HFFc6 (cell line): ENCODE measurements at regions not wholly inside any gene's neighbourhood (a gene's known extent, or its start where the extent isn't known, plus 50 kb on each side); places are given as distances from the start of the nearest gene placed in this dataset.
"Not testable (repeated sequence)": the region's sequence is repeated elsewhere in the genome, so short reads cannot be mapped to it uniquely, and the experiment has no call there.

ENCODE experiments used
- DNase-seq: peaks from one replicate; pipeline ENCODE4 v3.0.0-alpha.2; 2018
- H3K27ac Mint-ChIP-seq: 2 replicates; pipeline ENCODE4 v1.8.0; 2020; ENCODE audit warnings: mild to moderate bottlenecking, mixed read lengths
- H3K27me3 Mint-ChIP-seq: 2 replicates; pipeline ENCODE4 v1.8.0; 2021; ENCODE audit warnings: mild to moderate bottlenecking, moderate library complexity, mixed read lengths; ENCODE audit not compliant: insufficient read depth
- H3K36me3 Mint-ChIP-seq: 2 replicates; pipeline ENCODE4 v1.8.0; 2021; ENCODE audit warnings: low read depth, mixed read lengths
- H3K4me1 Mint-ChIP-seq: 2 replicates; pipeline ENCODE4 v1.8.0; 2020; ENCODE audit warnings: low read depth, mixed read lengths
- H3K4me3 Mint-ChIP-seq: 2 replicates; pipeline ENCODE4 v1.8.0; 2020; ENCODE audit warnings: mild to moderate bottlenecking, moderate library complexity, mixed read lengths
- H3K9me3 Mint-ChIP-seq: 2 replicates; pipeline ENCODE4 v1.8.0; 2020; ENCODE audit warnings: mild to moderate bottlenecking, mixed read lengths
- TF ChIP-seq, protein P1 (sequence below): fragments of 200-600 bp; sonication (generic); IDR thresholded peaks from 2 replicates; pipeline ENCODE4 v1.5.0; 2021; ENCODE audit warnings: antibody characterized with exemption, mild to moderate bottlenecking

DNA sequence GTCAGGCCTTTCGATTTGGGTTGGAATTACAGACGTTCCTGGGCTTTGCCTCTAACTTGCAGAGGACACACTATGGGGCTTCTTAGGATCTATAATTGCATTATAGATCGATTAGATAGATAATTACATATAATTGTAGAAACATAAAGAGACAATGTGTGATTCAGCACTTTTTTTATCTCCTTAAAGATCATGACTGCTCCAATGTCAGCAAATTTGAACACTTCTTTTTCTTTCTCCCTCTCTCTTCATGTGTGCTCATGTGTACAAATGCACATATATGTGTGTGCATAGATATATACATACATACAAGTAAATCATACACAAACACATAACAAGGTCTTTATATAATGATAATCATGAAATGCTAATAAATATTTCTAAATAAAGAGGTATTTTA lies 1261.2 kb upstream of the SLC39A10 start:
- no peak overlapping the region for H3K27ac Mint-ChIP-seq
- TF ChIP-seq, protein P1, sequence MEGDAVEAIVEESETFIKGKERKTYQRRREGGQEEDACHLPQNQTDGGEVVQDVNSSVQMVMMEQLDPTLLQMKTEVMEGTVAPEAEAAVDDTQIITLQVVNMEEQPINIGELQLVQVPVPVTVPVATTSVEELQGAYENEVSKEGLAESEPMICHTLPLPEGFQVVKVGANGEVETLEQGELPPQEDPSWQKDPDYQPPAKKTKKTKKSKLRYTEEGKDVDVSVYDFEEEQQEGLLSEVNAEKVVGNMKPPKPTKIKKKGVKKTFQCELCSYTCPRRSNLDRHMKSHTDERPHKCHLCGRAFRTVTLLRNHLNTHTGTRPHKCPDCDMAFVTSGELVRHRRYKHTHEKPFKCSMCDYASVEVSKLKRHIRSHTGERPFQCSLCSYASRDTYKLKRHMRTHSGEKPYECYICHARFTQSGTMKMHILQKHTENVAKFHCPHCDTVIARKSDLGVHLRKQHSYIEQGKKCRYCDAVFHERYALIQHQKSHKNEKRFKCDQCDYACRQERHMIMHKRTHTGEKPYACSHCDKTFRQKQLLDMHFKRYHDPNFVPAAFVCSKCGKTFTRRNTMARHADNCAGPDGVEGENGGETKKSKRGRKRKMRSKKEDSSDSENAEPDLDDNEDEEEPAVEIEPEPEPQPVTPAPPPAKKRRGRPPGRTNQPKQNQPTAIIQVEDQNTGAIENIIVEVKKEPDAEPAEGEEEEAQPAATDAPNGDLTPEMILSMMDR: no peak
- peaks cover 24% of the 10 kb centered on the region for H3K9me3 Mint-ChIP-seq
- no peaks in the 10 kb centered on the region for H3K36me3 Mint-ChIP-seq
- DNase-seq: no peak
- H3K4me3 Mint-ChIP-seq: no peak overlapping the region
- no peaks in the 10 kb centered on the region for H3K4me1 Mint-ChIP-seq
- no peaks in the 10 kb centered on the region for H3K27me3 Mint-ChIP-seq

DNA sequence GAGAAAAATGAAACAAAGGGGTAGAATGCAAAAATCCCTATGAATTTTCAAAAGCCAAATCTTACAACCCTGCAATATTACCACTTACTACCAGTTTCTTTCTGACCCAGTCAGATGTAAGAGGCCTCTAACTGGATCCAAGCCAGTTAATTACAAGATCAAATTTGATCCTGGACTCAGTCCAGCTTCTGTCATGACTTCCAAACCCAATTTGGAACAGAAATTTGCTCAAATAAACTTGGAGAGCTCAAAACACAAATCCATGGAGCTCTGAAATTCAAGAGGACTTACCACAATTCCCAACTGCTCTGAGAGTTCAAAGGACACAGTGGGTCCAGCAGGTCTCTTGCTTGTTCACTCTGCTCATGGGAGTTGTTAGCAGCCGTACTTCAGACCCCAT lies 1271.7 kb upstream of the SLC39A10 start:
- H3K36me3 Mint-ChIP-seq: no peaks in the 10 kb centered on the region; the same call in 1 of the 2 replicates

DNA sequence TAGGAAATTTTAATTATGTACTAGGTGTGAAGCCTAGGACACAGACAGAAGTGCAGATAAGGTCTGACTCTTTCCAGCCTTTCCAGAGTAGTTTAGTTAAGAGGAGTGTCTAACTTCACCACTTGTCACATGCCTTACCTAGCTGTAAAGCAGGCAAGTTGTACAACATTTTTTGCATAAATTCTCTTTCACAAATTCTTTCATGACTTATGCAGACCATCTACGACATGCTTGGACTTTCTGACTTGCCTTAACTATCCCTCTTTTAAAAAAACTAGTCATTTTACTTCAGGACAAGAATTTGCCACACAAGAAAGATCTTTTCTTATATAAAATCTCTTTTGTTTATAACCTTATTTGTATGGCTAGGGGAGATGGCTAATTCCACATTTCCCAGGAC lies 1273.6 kb upstream of the SLC39A10 start:
- DNase-seq: no peak
- Mint-ChIP-seq H3K9me3 (peaks cover 41% of the 10 kb centered on the region), H3K27ac (no peak overlapping the region), H3K27me3 (no peaks in the 10 kb centered on the region), H3K4me3 (no peak overlapping the region), H3K4me1 (no peaks in the 10 kb centered on the region), H3K36me3 (no peaks in the 10 kb centered on the region; the same call in 1 of the 2 replicates)
- TF ChIP-seq, protein P1: no peak

More for the DNA sequence above, 1271.7 kb upstream of the SLC39A10 start:
- no peak for DNase-seq
- TF ChIP-seq, protein P1: no peak
- Mint-ChIP-seq H3K4me3 (no peak overlapping the region), H3K4me1 (no peaks in the 10 kb centered on the region), H3K27me3 (no peaks in the 10 kb centered on the region), H3K9me3 (peaks cover 33% of the 10 kb centered on the region), H3K27ac (no peak overlapping the region)

DNA sequence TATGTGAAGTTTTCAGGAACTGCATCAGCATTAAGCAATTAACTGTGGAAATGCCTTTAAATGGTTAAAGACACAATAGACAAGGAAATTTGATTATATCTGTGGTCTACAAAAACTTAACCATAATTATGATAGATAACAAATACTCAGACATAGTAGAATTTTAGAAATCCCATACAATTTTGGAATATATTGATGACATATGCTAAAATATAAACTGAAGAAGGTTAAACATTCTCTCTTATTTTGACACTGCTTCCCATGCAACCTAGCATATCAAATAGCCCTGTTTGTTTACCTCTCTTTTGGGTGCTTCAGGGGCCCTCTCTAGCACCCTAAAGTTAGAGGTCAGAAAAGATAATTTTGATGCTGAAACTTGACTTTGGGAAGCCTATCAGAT lies 1274.8 kb upstream of the SLC39A10 start:
- Mint-ChIP-seq H3K27ac (no peak overlapping the region), H3K27me3 (no peaks in the 10 kb centered on the region), H3K4me1 (no peaks in the 10 kb centered on the region), H3K4me3 (no peak overlapping the region), H3K36me3 (no peaks in the 10 kb centered on the region; the same call in 1 of the 2 replicates), H3K9me3 (peaks cover 38% of the 10 kb centered on the region)
- DNase-seq: no peak
- TF ChIP-seq, protein P1: no peak

DNA sequence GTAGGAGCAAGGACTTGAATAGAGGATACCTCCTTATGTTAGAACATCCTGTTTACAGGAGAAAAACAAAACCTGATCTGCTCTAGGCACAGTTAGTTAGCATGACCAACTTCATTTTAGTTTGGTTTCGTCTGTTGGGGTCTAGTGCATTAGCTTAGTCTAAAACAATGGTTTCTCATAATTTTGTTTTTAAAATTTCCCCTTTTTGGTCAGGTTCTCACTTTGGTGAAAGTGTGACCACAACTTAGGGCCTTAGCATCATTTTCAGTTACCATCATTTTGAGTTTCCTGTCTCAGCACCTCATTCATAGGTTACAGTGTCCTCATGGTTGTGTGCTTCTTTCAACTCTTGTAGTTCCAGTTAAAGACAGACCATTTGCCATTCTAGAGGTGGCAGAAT lies 1277.0 kb upstream of the SLC39A10 start:
- Mint-ChIP-seq H3K27ac (no peak overlapping the region), H3K9me3 (peaks cover 44% of the 10 kb centered on the region), H3K27me3 (no peaks in the 10 kb centered on the region), H3K4me1 (no peaks in the 10 kb centered on the region), H3K4me3 (no peak overlapping the region), H3K36me3 (no peaks in the 10 kb centered on the region; the same call in 1 of the 2 replicates)
- DNase-seq: no peak
- TF ChIP-seq, protein P1: no peak

DNA sequence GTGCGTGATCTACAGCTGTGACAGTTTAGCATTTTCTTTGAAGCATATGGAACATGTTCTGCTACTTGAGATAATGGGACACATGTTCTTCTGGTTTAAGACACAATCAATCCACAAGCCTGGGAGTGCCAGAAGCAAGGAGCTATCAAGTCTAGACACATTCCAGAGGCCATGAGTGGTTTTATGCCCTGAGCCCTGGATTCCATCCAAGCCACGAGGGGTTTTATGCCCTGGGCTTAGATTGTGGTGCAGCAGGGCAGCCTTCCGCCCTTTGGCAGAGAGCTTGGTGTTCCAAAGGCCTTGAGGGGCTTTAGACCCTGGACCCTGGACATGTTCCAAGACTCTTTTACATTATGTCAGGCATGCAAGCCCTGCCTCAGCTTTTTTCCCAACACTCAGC lies 1289.6 kb upstream of the SLC39A10 start:
- H3K4me1 Mint-ChIP-seq, H3K4me3 Mint-ChIP-seq, H3K27me3 Mint-ChIP-seq, H3K36me3 Mint-ChIP-seq, DNase-seq, H3K27ac Mint-ChIP-seq: not testable (repeated sequence)
- peaks cover 38% of the 10 kb centered on the region for H3K9me3 Mint-ChIP-seq
